ENCODE measurements at regions not wholly inside any gene's neighbourhood (a gene's known extent, or its start where the extent isn't known, plus 50 kb on each side); places are given as distances from the start of the nearest gene placed in this dataset.
A peak's percentile ranks its signal among the peaks of the same experiment; 100 is the strongest.
"Not testable (repeated sequence)": the region's sequence is repeated elsewhere in the genome, so short reads cannot be mapped to it uniquely, and the experiment has no call there.

- H3K4me3 Mint-ChIP-seq, ATAC-seq, H3K27ac Mint-ChIP-seq, H3K27me3 Mint-ChIP-seq, H3K4me1 Mint-ChIP-seq, H3K36me3 Mint-ChIP-seq, H3K9me3 Mint-ChIP-seq, POLR2A ChIA-PET, DNase-seq: not testable (repeated sequence)
These were observed 4447.2 kb upstream of the TPTE start for GRCh38 chr21:6073993-6074705.

GRCh38 chr21:6074935-6075334 is 4446.4 kb upstream of the TPTE start:
- H3K27ac Mint-ChIP-seq, H3K9me3 Mint-ChIP-seq, H3K36me3 Mint-ChIP-seq, ATAC-seq, H3K4me3 Mint-ChIP-seq, POLR2A ChIA-PET, H3K4me1 Mint-ChIP-seq, DNase-seq, H3K27me3 Mint-ChIP-seq: not testable (repeated sequence)

- H3K4me3 Mint-ChIP-seq, DNase-seq, H3K27ac Mint-ChIP-seq, H3K36me3 Mint-ChIP-seq, ATAC-seq, POLR2A ChIA-PET, H3K9me3 Mint-ChIP-seq, H3K27me3 Mint-ChIP-seq, H3K4me1 Mint-ChIP-seq: not testable (repeated sequence)
These were observed 4445.7 kb upstream of the TPTE start for GRCh38 chr21:6075627-6076208.

- DNase-seq, H3K27ac Mint-ChIP-seq, H3K4me3 Mint-ChIP-seq, POLR2A ChIA-PET, H3K4me1 Mint-ChIP-seq, H3K36me3 Mint-ChIP-seq, H3K27me3 Mint-ChIP-seq, H3K9me3 Mint-ChIP-seq, ATAC-seq: not testable (repeated sequence)
These were observed 4444.0 kb upstream of the TPTE start for GRCh38 chr21:6077358-6077757.

- H3K9me3 Mint-ChIP-seq, H3K27me3 Mint-ChIP-seq, DNase-seq, H3K4me3 Mint-ChIP-seq, ATAC-seq, H3K27ac Mint-ChIP-seq, POLR2A ChIA-PET, H3K36me3 Mint-ChIP-seq, H3K4me1 Mint-ChIP-seq: not testable (repeated sequence)
These were observed 4442.5 kb upstream of the TPTE start for GRCh38 chr21:6078902-6079301.

- peak; percentile 74 to 76 for ATAC-seq
- H3K27ac Mint-ChIP-seq, H3K36me3 Mint-ChIP-seq, H3K9me3 Mint-ChIP-seq, DNase-seq, POLR2A ChIA-PET, H3K4me3 Mint-ChIP-seq, H3K4me1 Mint-ChIP-seq, H3K27me3 Mint-ChIP-seq: not testable (repeated sequence)
These were observed 4440.3 kb upstream of the TPTE start for GRCh38 chr21:6080941-6081655.

GRCh38 chr21:6082166-6082565 is 4439.2 kb upstream of the TPTE start:
- H3K36me3 Mint-ChIP-seq, H3K9me3 Mint-ChIP-seq, H3K27ac Mint-ChIP-seq, POLR2A ChIA-PET, DNase-seq, H3K4me3 Mint-ChIP-seq, H3K4me1 Mint-ChIP-seq, H3K27me3 Mint-ChIP-seq, ATAC-seq: not testable (repeated sequence)

GRCh38 chr21:6083574-6084120 is 4437.7 kb upstream of the TPTE start:
- H3K4me3 Mint-ChIP-seq, POLR2A ChIA-PET, H3K36me3 Mint-ChIP-seq, H3K27me3 Mint-ChIP-seq, H3K27ac Mint-ChIP-seq, DNase-seq, H3K9me3 Mint-ChIP-seq, H3K4me1 Mint-ChIP-seq: not testable (repeated sequence)
- ATAC-seq, result peak in 1 of 2 donors; percentile 61

- H3K9me3 Mint-ChIP-seq, H3K4me1 Mint-ChIP-seq, H3K27me3 Mint-ChIP-seq, ATAC-seq, H3K4me3 Mint-ChIP-seq, DNase-seq, H3K36me3 Mint-ChIP-seq, H3K27ac Mint-ChIP-seq, POLR2A ChIA-PET: not testable (repeated sequence)
These were observed 4435.3 kb upstream of the TPTE start for GRCh38 chr21:6086038-6086437.

GRCh38 chr21:6087579-6088178 is 4433.7 kb upstream of the TPTE start:
- POLR2A ChIA-PET, ATAC-seq, H3K4me1 Mint-ChIP-seq, H3K27me3 Mint-ChIP-seq, DNase-seq, H3K4me3 Mint-ChIP-seq, H3K27ac Mint-ChIP-seq, H3K9me3 Mint-ChIP-seq, H3K36me3 Mint-ChIP-seq: not testable (repeated sequence)

- H3K9me3 Mint-ChIP-seq, H3K27ac Mint-ChIP-seq, POLR2A ChIA-PET, ATAC-seq, H3K36me3 Mint-ChIP-seq, H3K27me3 Mint-ChIP-seq, DNase-seq, H3K4me3 Mint-ChIP-seq, H3K4me1 Mint-ChIP-seq: not testable (repeated sequence)
These were observed 4431.0 kb upstream of the TPTE start for GRCh38 chr21:6090286-6090908.

- H3K36me3 Mint-ChIP-seq, H3K4me1 Mint-ChIP-seq, POLR2A ChIA-PET, H3K27ac Mint-ChIP-seq, DNase-seq, H3K27me3 Mint-ChIP-seq, H3K9me3 Mint-ChIP-seq, ATAC-seq, H3K4me3 Mint-ChIP-seq: not testable (repeated sequence)
These were observed 4429.9 kb upstream of the TPTE start for GRCh38 chr21:6091335-6092027.

Measured in naive thymus-derived CD8-positive, alpha-beta T cell (primary cell).